IMR-90 (cell line): ENCODE measurements at regions not wholly inside any gene's neighbourhood (a gene's known extent, or its start where the extent isn't known, plus 50 kb on each side); places are given as distances from the start of the nearest gene placed in this dataset.

Experiments used
- ATAC-seq: fragments of 200-7000 bp; cut with Tn5 transposase; 2 replicates; pipeline ENCODE4 v1.9.1; 2020; ENCODE audit warnings: low read depth, mild to moderate bottlenecking, moderate library complexity
- BruUV-seq: library from RNA; stranded (reverse); fragments of 400-500 nt; replicated peaks from 2 replicates; lab custom pipeline; 2021; lab: Mats Ljungman, UMichigan
- CTCF ChIA-PET: fragments of 300-600 bp; formaldehyde crosslinking; extraction: SDS; loops from one replicate; lab custom pipeline; 2021; ENCODE audit warnings: antibody characterized with exemption; lab: Yijun Ruan, JAX
- POLR2A ChIA-PET: fragments of 300-600 bp; sonication (Branson Sonifier 250); formaldehyde crosslinking; loops from one replicate; lab custom pipeline; 2022; ENCODE audit warnings: antibody characterized with exemption; ENCODE audit not compliant: unreplicated experiment; lab: Charles Lee
- DNase-seq: peaks from one replicate; pipeline ENCODE4 v3.0.0; 2013
- H2AFZ ChIP-seq: replicated peaks from 2 replicates; pipeline ENCODE3; 2013; ENCODE audit warnings: low read length, mild to moderate bottlenecking; ENCODE audit not compliant: poor library complexity
- H2AK5ac ChIP-seq: 2 replicates; pipeline ENCODE4 v1.6.1; 2013; ENCODE audit warnings: low read depth, low read length, inconsistent platforms
- H2AK9ac ChIP-seq: replicated peaks from 2 replicates; pipeline ENCODE3; 2013; ENCODE audit warnings: mild to moderate bottlenecking, low read depth, low read length, moderate library complexity; ENCODE audit not compliant: poor library complexity
- H2BK120ac ChIP-seq: 2 replicates; pipeline ENCODE4 v1.6.1; 2013; ENCODE audit warnings: low read depth, low read length, inconsistent platforms
- H2BK15ac ChIP-seq: 3 replicates; pipeline ENCODE4 v1.6.1; 2013; ENCODE audit warnings: low read depth, low read length, inconsistent platforms
- H2BK20ac ChIP-seq: 2 replicates; pipeline ENCODE4 v1.6.1; 2013; ENCODE audit warnings: low read depth, mild to moderate bottlenecking, inconsistent platforms, low read length, moderate library complexity
- H2BK5ac ChIP-seq: 2 replicates; pipeline ENCODE4 v1.6.1; 2013; ENCODE audit warnings: mild to moderate bottlenecking, low read depth, low read length, inconsistent platforms; ENCODE audit not compliant: poor library complexity, severe bottlenecking
- H3K14ac ChIP-seq: replicated peaks from 2 replicates; pipeline ENCODE4 v1.6.1; 2013; ENCODE audit warnings: low read depth, low read length, inconsistent platforms
- H3K18ac ChIP-seq: 2 replicates; pipeline ENCODE4 v1.6.1; 2013; ENCODE audit warnings: low read depth, low read length, control low read depth
- H3K23ac ChIP-seq: 2 replicates; pipeline ENCODE4 v1.6.1; 2013; ENCODE audit warnings: low read depth, low read length, inconsistent platforms
- H3K27ac ChIP-seq: 2 replicates; pipeline ENCODE4 v1.5.1; 2013; ENCODE audit warnings: mild to moderate bottlenecking, control low read depth, low read length; ENCODE audit not compliant: insufficient read depth
- H3K27me3 ChIP-seq: 2 replicates; pipeline ENCODE4 v1.6.1; 2013; ENCODE audit warnings: low read length; ENCODE audit not compliant: control insufficient read depth, insufficient read depth
- H3K36me3 ChIP-seq: 2 replicates; pipeline ENCODE4 v1.6.1; 2013; ENCODE audit warnings: low read length, mixed read lengths; ENCODE audit not compliant: control insufficient read depth, insufficient read depth
- H3K4ac ChIP-seq: 2 replicates; pipeline ENCODE4 v1.6.1; 2013; ENCODE audit warnings: low read depth, low read length, inconsistent platforms
- H3K4me1 ChIP-seq: 2 replicates; pipeline ENCODE4 v1.6.1; 2013; ENCODE audit warnings: low read length, mixed read lengths; ENCODE audit not compliant: control insufficient read depth, insufficient read depth
- H3K4me2 ChIP-seq: 2 replicates; pipeline ENCODE4 v1.6.1; 2013; ENCODE audit warnings: low read depth, mild to moderate bottlenecking, control low read depth, low read length, moderate library complexity
- H3K4me3 ChIP-seq: 2 replicates; pipeline ENCODE4 v1.5.1; 2013; ENCODE audit warnings: low read depth, mild to moderate bottlenecking, control low read depth, low read length, moderate library complexity; ENCODE audit not compliant: insufficient read depth
- H3K56ac ChIP-seq: 2 replicates; pipeline ENCODE4 v1.6.1; 2013; ENCODE audit warnings: low read length, inconsistent platforms; ENCODE audit not compliant: insufficient read depth; ENCODE audit errors: extremely low read depth
- H3K79me1 ChIP-seq, 2 experiments: 2 replicates each; pipeline ENCODE4 v1.6.1; 2013; ENCODE audit warnings: low read length in 2 of 2, inconsistent platforms in 1 of 2, low read depth in 1 of 2
- H3K9ac ChIP-seq: 2 replicates; pipeline ENCODE4 v1.6.1; 2013; ENCODE audit warnings: low read depth, low read length, control low read depth
- H3K9me1 ChIP-seq: 2 replicates; pipeline ENCODE4 v1.6.1; 2013; ENCODE audit warnings: low read length, inconsistent platforms; ENCODE audit not compliant: insufficient read depth
- H3K9me3 ChIP-seq: 2 replicates; pipeline ENCODE4 v1.6.1; 2013; ENCODE audit warnings: low read length; ENCODE audit not compliant: control insufficient read depth, insufficient read depth
- H4K20me1 ChIP-seq: 2 replicates; pipeline ENCODE4 v1.6.1; 2013; ENCODE audit warnings: low read length, inconsistent platforms; ENCODE audit not compliant: insufficient read depth
- H4K5ac ChIP-seq: 2 replicates; pipeline ENCODE4 v1.6.1; 2013; ENCODE audit warnings: mild to moderate bottlenecking, low read depth, low read length, control low read depth
- H4K8ac ChIP-seq, 2 experiments: 2 replicates each; pipeline ENCODE4 v1.6.1; 2013; ENCODE audit warnings: low read depth in 2 of 2, low read length in 2 of 2, control low read depth in 1 of 2, inconsistent platforms in 1 of 2
- H4K91ac ChIP-seq: 2 replicates; pipeline ENCODE4 v1.6.1; 2013; ENCODE audit warnings: low read depth, low read length, inconsistent platforms; ENCODE audit not compliant: insufficient read depth
- CHD1 ChIP-seq: IDR thresholded peaks from 2 replicates; pipeline ENCODE4 v1.6.1; 2012; ENCODE audit warnings: low read depth, low read length, improper control_type of control experiment
- RAD21 ChIP-seq: IDR thresholded peaks from 2 replicates; pipeline ENCODE4 v1.6.1; 2012; ENCODE audit warnings: low read length, improper control_type of control experiment
- WGBS, 2 experiments: methylation state at CpG; one replicate each; pipeline versions ENCODE4 v1.1.5 to v1.1.7; 2013; ENCODE audit warnings: missing lambda C conversion rate in 2 of 2; ENCODE audit not compliant: insufficient read length in 1 of 2; ENCODE audit errors: extremely low coverage in 2 of 2; 5-methylcytosine and 5-hydroxymethylcytosine counted together
- dilution Hi-C: fragments of 300-500 bp; cut with HindIII; formaldehyde crosslinking; loops from one replicate; pipeline ENCODE4 v1.14.3; 2018; ENCODE audit warnings: low sequenced_read_pairs; ENCODE audit not compliant: unreplicated experiment
- in situ Hi-C: fragments of 300-500 bp; cut with MboI; formaldehyde crosslinking; loops from 3 replicates; pipeline ENCODE4 v1.14.3; 2019; ENCODE audit warnings: low sequenced_read_pairs, inconsistent platforms, mixed read lengths
- intact Hi-C: fragments of 100-400 bp; cut with micrococcal nuclease; formaldehyde crosslinking; loops from 2 replicates; pipeline ENCODE4 v1.10.0; 2022
- TF ChIP-seq, protein P1 (sequence below): fragments of 150-350 bp; IDR thresholded peaks from 2 replicates; pipeline ENCODE4 v1.6.1; 2016; ENCODE audit warnings: low read depth, mild to moderate bottlenecking, low read length, moderate library complexity, borderline replicate concordance
- TF ChIP-seq, protein P2 (sequence below): conservative IDR thresholded peaks from 2 replicates; pipeline ENCODE4 v1.5.1; 2012; ENCODE audit warnings: mild to moderate bottlenecking, low read depth, low read length, improper control_type of control experiment
- TF ChIP-seq, protein P3 (sequence below): fragments of 150-350 bp; IDR thresholded peaks from 2 replicates; pipeline ENCODE4 v1.6.1; 2017; ENCODE audit warnings: mild to moderate bottlenecking, antibody characterized with exemption, low read length, low read depth

DNA sequence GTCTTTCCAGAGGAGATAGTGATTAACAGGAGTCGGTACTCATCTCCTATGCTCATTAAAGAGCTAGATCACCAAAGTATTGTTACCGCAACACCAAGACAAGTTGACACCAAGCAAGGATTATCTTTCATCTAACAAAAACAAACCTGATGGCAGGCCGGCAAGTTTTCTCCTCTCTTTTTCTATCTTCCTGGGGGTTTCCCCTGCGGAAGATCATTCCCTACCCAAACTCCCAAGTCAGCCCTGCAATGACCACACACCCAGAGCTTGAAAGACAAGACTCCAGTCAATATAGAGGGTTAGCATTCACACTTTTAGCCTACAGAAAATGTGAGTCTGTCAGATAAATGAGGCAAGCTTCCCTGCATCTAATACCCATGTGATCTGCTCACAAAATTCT, 312.1 kb downstream of the SOX9 start:
- Histone ChIP-seq H3K23ac (peak overlapping the region; percentile 53; the same call in 1 of the 2 replicates), H4K20me1 (no peaks in the 10 kb centered on the region), H2AK9ac (no peak overlapping the region), H3K18ac (peak overlapping the region; percentile 53; the same call in 1 of the 2 replicates), H3K56ac (no peak overlapping the region), H2AFZ (peak overlapping the region; percentile 39), H3K4me3 (no peak overlapping the region), H2BK5ac (no peak overlapping the region), H3K4me1 (peaks cover 15% of the 10 kb centered on the region), H3K4ac (peak overlapping the region; percentile 14; the same call in 1 of the 2 replicates), H4K91ac (0 out of 2 replicates have a peak overlapping the region, but pooled peaks have one; percentile 1), H3K27ac (no peak overlapping the region), H3K9me1 (peaks cover 6% of the 10 kb centered on the region; the same call in 1 of the 2 replicates), H4K5ac (peak overlapping the region; percentile 1), H3K9ac (no peak overlapping the region; the same call in 1 of the 2 replicates), H2AK5ac (no peak overlapping the region), H3K36me3 (no peaks in the 10 kb centered on the region), H3K79me1 (peaks cover 30 to 52% of the 10 kb centered on the region in 2 experiments; a peak in 3 of 4 replicates), H2BK120ac (peak overlapping the region; percentile 12), H3K9me3 (no peaks in the 10 kb centered on the region), H4K8ac (peak overlapping the region in 1 of 2 experiments; percentile 3; a peak in 1 of 4 replicates), H3K4me2 (peak overlapping the region; percentile 52), H3K14ac (peak overlapping the region; percentile 88), H3K27me3 (no peaks in the 10 kb centered on the region), H2BK20ac (peak overlapping the region; percentile 29; the same call in 1 of the 2 replicates), H2BK15ac (0 out of 3 replicates have a peak overlapping the region, but pooled peaks have one; percentile 19)
- in situ Hi-C loops: no loop called here
- dilution Hi-C loops: no loop called here
- intact Hi-C loops: loop anchor here (5.0 kb wide), 1 partner anchor 311 kb away; the partner anchor contains the start of gene SOX9
- ATAC-seq (peak; percentile 9; the same call in 1 of the 2 replicates), DNase-seq (no peak)
- TF ChIP-seq, protein P1, sequence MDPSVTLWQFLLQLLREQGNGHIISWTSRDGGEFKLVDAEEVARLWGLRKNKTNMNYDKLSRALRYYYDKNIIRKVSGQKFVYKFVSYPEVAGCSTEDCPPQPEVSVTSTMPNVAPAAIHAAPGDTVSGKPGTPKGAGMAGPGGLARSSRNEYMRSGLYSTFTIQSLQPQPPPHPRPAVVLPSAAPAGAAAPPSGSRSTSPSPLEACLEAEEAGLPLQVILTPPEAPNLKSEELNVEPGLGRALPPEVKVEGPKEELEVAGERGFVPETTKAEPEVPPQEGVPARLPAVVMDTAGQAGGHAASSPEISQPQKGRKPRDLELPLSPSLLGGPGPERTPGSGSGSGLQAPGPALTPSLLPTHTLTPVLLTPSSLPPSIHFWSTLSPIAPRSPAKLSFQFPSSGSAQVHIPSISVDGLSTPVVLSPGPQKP: no peak
- TF ChIP-seq CHD1 (no peak), RAD21 (no peak)
- TF ChIP-seq, protein P2, sequence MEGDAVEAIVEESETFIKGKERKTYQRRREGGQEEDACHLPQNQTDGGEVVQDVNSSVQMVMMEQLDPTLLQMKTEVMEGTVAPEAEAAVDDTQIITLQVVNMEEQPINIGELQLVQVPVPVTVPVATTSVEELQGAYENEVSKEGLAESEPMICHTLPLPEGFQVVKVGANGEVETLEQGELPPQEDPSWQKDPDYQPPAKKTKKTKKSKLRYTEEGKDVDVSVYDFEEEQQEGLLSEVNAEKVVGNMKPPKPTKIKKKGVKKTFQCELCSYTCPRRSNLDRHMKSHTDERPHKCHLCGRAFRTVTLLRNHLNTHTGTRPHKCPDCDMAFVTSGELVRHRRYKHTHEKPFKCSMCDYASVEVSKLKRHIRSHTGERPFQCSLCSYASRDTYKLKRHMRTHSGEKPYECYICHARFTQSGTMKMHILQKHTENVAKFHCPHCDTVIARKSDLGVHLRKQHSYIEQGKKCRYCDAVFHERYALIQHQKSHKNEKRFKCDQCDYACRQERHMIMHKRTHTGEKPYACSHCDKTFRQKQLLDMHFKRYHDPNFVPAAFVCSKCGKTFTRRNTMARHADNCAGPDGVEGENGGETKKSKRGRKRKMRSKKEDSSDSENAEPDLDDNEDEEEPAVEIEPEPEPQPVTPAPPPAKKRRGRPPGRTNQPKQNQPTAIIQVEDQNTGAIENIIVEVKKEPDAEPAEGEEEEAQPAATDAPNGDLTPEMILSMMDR: no peak
- TF ChIP-seq, protein P3, sequence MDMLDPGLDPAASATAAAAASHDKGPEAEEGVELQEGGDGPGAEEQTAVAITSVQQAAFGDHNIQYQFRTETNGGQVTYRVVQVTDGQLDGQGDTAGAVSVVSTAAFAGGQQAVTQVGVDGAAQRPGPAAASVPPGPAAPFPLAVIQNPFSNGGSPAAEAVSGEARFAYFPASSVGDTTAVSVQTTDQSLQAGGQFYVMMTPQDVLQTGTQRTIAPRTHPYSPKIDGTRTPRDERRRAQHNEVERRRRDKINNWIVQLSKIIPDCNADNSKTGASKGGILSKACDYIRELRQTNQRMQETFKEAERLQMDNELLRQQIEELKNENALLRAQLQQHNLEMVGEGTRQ: no peak
- WGBS, 2 experiments: 17% methylated on average over 1 of the region's 4 CpGs; no CpG with 5 or more reads in 1 of the 2 experiments
- BruUV-seq: no TSS peak
- ChIA-PET CTCF (interaction anchor here (0.9 kb wide), 1 partner anchor 107 kb away, joined by 3 read pairs; no protein-coding TSS in a partner anchor), POLR2A (no interaction called here)
